Dendritic cell treated with granulocyte-macrophage colony-stimulating factor and Interleukin-4, amounts not matched to agents 40 ng/mL and 50 ng/mL, for 4 days (primary cell): ENCODE measurements at regions not wholly inside any gene's neighbourhood (a gene's known extent, or its start where the extent isn't known, plus 50 kb on each side); places are given as distances from the start of the nearest gene placed in this dataset.
"Not testable (repeated sequence)": the region's sequence is repeated elsewhere in the genome, so short reads cannot be mapped to it uniquely, and the experiment has no call there.

ENCODE experiments used
- H3K27ac Mint-ChIP-seq: one replicate; pipeline ENCODE4 v1.8.0; 2022; ENCODE audit warnings: mild to moderate bottlenecking, mixed read lengths
- H3K27me3 Mint-ChIP-seq: one replicate; pipeline ENCODE4 v1.8.0; 2022; ENCODE audit warnings: mild to moderate bottlenecking, mixed read lengths
- H3K36me3 Mint-ChIP-seq: one replicate; pipeline ENCODE4 v1.8.0; 2022; ENCODE audit warnings: low read depth, mixed read lengths
- H3K4me1 Mint-ChIP-seq: one replicate; pipeline ENCODE4 v1.8.0; 2022; ENCODE audit warnings: low read depth, mixed read lengths
- H3K4me3 Mint-ChIP-seq: one replicate; pipeline ENCODE4 v1.8.0; 2022; ENCODE audit warnings: mild to moderate bottlenecking, moderate library complexity, mixed read lengths
- H3K9me3 Mint-ChIP-seq: one replicate; pipeline ENCODE4 v1.8.0; 2022; ENCODE audit warnings: mixed read lengths
- intact Hi-C: fragments of 100-400 bp; cut with micrococcal nuclease; formaldehyde crosslinking; loops from one replicate; pipeline ENCODE4 v1.15.0; 2022

GRCh38 chr13:90315061-90315460 lies 1032.4 kb upstream of the MIR17HG start:
- Mint-ChIP-seq H3K36me3 (no peaks in the 10 kb centered on the region), H3K27me3 (no peaks in the 10 kb centered on the region), H3K27ac (no peak overlapping the region), H3K9me3 (peaks cover 18% of the 10 kb centered on the region), H3K4me1 (no peaks in the 10 kb centered on the region), H3K4me3 (no peak overlapping the region)
- intact Hi-C loops, result no loop called here

- no peak overlapping the region for H3K27ac Mint-ChIP-seq
- no peaks in the 10 kb centered on the region for H3K27me3 Mint-ChIP-seq
- H3K4me3 Mint-ChIP-seq, result no peak overlapping the region
- no peaks in the 10 kb centered on the region for H3K36me3 Mint-ChIP-seq
- intact Hi-C loops, result no loop called here
- H3K9me3 Mint-ChIP-seq, result no peaks in the 10 kb centered on the region
- no peaks in the 10 kb centered on the region for H3K4me1 Mint-ChIP-seq
Measured at GRCh38 chr13:90320664-90321063, 1026.8 kb upstream of the MIR17HG start.

GRCh38 chr13:90321281-90321931 lies 1026.1 kb upstream of the MIR17HG start:
- Mint-ChIP-seq H3K4me3 (no peak overlapping the region), H3K36me3 (no peaks in the 10 kb centered on the region), H3K27ac (no peak overlapping the region), H3K4me1 (no peaks in the 10 kb centered on the region), H3K9me3 (no peaks in the 10 kb centered on the region), H3K27me3 (no peaks in the 10 kb centered on the region)
- intact Hi-C loops, result no loop called here

- intact Hi-C loops, result no loop called here
- Mint-ChIP-seq H3K27ac (no peak overlapping the region), H3K4me1 (no peaks in the 10 kb centered on the region), H3K9me3 (no peaks in the 10 kb centered on the region), H3K27me3 (no peaks in the 10 kb centered on the region), H3K4me3 (no peak overlapping the region), H3K36me3 (no peaks in the 10 kb centered on the region)
Measured at GRCh38 chr13:90329641-90330040, 1017.8 kb upstream of the MIR17HG start.

- H3K27ac Mint-ChIP-seq, result no peak overlapping the region
- H3K4me1 Mint-ChIP-seq, result no peaks in the 10 kb centered on the region
- no peaks in the 10 kb centered on the region for H3K36me3 Mint-ChIP-seq
- H3K27me3 Mint-ChIP-seq, result no peaks in the 10 kb centered on the region
- H3K4me3 Mint-ChIP-seq, result no peak overlapping the region
- intact Hi-C loops, result no loop called here
- H3K9me3 Mint-ChIP-seq, result no peaks in the 10 kb centered on the region
Measured at GRCh38 chr13:90331974-90332373, 1015.5 kb upstream of the MIR17HG start.

GRCh38 chr13:90336507-90336906 lies 1011.0 kb upstream of the MIR17HG start:
- Mint-ChIP-seq H3K36me3 (no peaks in the 10 kb centered on the region), H3K4me1 (no peaks in the 10 kb centered on the region), H3K9me3 (peaks cover 21% of the 10 kb centered on the region), H3K27me3 (no peaks in the 10 kb centered on the region), H3K27ac (no peak overlapping the region), H3K4me3 (no peak overlapping the region)
- intact Hi-C loops, result no loop called here

GRCh38 chr13:90341348-90341747 lies 1006.1 kb upstream of the MIR17HG start:
- H3K27ac Mint-ChIP-seq, H3K4me3 Mint-ChIP-seq, intact Hi-C loops: not testable (repeated sequence)

GRCh38 chr13:90348477-90349136 lies 998.9 kb upstream of the MIR17HG start:
- H3K4me1 Mint-ChIP-seq, H3K27ac Mint-ChIP-seq, H3K4me3 Mint-ChIP-seq, intact Hi-C loops, H3K27me3 Mint-ChIP-seq, H3K36me3 Mint-ChIP-seq: not testable (repeated sequence)
- H3K9me3 Mint-ChIP-seq, result peaks cover 32% of the 10 kb centered on the region

More at GRCh38 chr13:90341348-90341747, 1006.1 kb upstream of the MIR17HG start:
- peaks cover 30% of the 10 kb centered on the region for H3K9me3 Mint-ChIP-seq
- H3K4me1 Mint-ChIP-seq, H3K27me3 Mint-ChIP-seq, H3K36me3 Mint-ChIP-seq: not testable (repeated sequence)

- Mint-ChIP-seq H3K27ac (no peak overlapping the region), H3K27me3 (no peaks in the 10 kb centered on the region), H3K4me1 (no peaks in the 10 kb centered on the region), H3K9me3 (peaks cover 43% of the 10 kb centered on the region), H3K4me3 (no peak overlapping the region), H3K36me3 (no peaks in the 10 kb centered on the region)
- intact Hi-C loops, result no loop called here
Measured at GRCh38 chr13:90352763-90353162, 994.7 kb upstream of the MIR17HG start.

- H3K27ac Mint-ChIP-seq, result no peak overlapping the region
- no peak overlapping the region for H3K4me3 Mint-ChIP-seq
- H3K9me3 Mint-ChIP-seq, result peaks cover 28% of the 10 kb centered on the region
- no peaks in the 10 kb centered on the region for H3K27me3 Mint-ChIP-seq
- no peaks in the 10 kb centered on the region for H3K4me1 Mint-ChIP-seq
- intact Hi-C loops, result no loop called here
- no peaks in the 10 kb centered on the region for H3K36me3 Mint-ChIP-seq
Measured at GRCh38 chr13:90355162-90355751, 992.2 kb upstream of the MIR17HG start.

GRCh38 chr13:90360785-90361184 lies 986.7 kb upstream of the MIR17HG start:
- Mint-ChIP-seq H3K4me1 (no peaks in the 10 kb centered on the region), H3K27ac (no peak overlapping the region), H3K4me3 (no peak overlapping the region), H3K9me3 (peaks cover 10% of the 10 kb centered on the region), H3K27me3 (no peaks in the 10 kb centered on the region), H3K36me3 (no peaks in the 10 kb centered on the region)
- intact Hi-C loops, result no loop called here

GRCh38 chr13:90362707-90363106 lies 984.8 kb upstream of the MIR17HG start:
- H3K9me3 Mint-ChIP-seq, result peaks cover 10% of the 10 kb centered on the region
- no peak overlapping the region for H3K27ac Mint-ChIP-seq

GRCh38 chr13:90365130-90365529 lies 982.4 kb upstream of the MIR17HG start:
- Mint-ChIP-seq H3K9me3 (peaks cover 10% of the 10 kb centered on the region), H3K4me1 (no peaks in the 10 kb centered on the region), H3K27me3 (no peaks in the 10 kb centered on the region), H3K4me3 (no peak overlapping the region), H3K27ac (no peak overlapping the region), H3K36me3 (no peaks in the 10 kb centered on the region)
- intact Hi-C loops, result no loop called here

More at GRCh38 chr13:90362707-90363106, 984.8 kb upstream of the MIR17HG start:
- Mint-ChIP-seq H3K36me3 (no peaks in the 10 kb centered on the region), H3K4me1 (no peaks in the 10 kb centered on the region), H3K4me3 (no peak overlapping the region), H3K27me3 (no peaks in the 10 kb centered on the region)
- intact Hi-C loops, result no loop called here

GRCh38 chr13:90374168-90374567 lies 973.3 kb upstream of the MIR17HG start:
- Mint-ChIP-seq H3K36me3 (no peaks in the 10 kb centered on the region), H3K4me1 (no peaks in the 10 kb centered on the region), H3K9me3 (peaks cover 19% of the 10 kb centered on the region), H3K27ac (no peak overlapping the region), H3K4me3 (no peak overlapping the region), H3K27me3 (no peaks in the 10 kb centered on the region)
- intact Hi-C loops, result no loop called here
